ENCODE measurements at regions not wholly inside any gene's neighbourhood (a gene's known extent, or its start where the extent isn't known, plus 50 kb on each side); places are given as distances from the start of the nearest gene placed in this dataset.
"Not testable (repeated sequence)": the region's sequence is repeated elsewhere in the genome, so short reads cannot be mapped to it uniquely, and the experiment has no call there.

DNA sequence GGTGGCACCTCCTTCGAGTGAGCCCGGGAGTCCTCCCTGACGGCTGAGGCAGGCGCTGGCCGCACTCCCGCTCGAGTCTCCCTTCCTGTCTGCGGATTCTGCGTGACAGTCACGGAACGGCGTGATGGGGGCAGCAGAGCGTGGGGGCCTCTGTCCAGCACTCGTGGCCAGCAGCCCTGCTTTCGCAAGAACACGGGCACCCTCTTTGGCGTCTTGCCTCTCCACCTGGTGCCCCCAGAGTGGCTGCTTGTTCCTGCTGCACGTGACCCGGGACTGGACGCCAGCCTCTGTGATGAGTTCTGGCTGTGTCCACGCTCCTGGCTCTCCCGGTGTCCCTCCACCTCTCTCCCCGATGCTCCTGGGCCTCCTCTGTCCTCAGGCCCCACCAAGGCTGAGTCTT lies 136.9 kb downstream of the TMEM121 start:
- DNase-seq = not testable (repeated sequence)

DNA sequence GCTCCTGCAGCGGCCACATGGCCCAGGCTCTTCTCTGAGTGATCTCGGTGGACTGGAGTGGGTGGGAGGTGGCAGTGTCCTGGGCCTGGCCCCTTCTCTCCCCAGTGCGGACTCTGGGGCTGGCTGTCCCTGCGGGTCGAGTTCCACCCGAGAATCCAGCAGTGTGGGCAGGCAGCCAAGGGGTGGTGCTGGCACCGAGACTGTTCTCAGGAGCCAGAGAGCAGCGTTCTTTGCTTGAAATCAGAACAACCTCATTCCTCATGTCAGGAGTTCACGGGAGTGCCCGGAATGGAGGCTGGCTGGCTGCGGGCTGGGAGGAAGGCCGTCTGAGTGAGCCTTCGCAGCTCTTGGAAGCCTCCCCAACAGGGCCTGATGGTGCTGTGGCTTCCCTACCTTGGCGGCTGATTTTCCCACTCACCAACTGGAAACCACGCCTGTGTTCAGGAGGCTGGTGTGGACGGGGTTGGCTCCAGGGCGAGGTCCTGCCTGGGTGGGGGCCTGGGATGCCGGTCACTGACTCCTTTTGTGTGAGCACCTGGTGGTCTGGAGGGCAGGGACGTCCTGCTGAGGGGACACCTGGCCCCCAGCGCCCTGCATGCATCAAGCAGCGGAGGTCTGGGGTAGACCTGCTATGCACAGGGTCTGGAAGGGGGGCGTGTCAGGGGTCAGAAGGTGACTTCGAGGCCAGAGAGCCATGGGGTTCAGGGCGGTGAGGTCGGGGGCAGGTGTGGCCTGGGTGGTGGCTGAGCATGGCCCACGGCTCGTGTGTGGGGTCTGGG lies 137.6 kb downstream of the TMEM121 start:
- not testable (repeated sequence) for DNase-seq

DNA sequence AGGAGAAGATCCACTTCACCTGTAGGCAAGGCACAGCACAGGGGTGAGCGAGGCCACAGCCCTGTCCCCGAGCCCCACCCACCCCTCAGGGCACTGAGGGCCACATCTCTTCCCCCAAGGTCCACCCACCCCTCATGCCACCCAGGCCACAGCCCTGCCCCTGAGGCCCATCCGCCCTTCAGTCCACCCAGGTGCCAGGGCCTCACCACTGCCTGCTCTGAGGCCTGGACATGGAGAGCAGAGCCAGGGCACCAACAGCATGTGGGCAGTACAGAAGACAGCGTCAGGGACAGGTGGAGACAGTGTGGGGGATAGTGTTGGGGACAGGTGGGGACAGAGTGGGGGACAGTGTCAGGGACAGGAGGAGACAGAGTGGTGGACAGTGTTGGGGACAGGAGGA lies 138.3 kb downstream of the TMEM121 start:
- no peak for DNase-seq

DNA sequence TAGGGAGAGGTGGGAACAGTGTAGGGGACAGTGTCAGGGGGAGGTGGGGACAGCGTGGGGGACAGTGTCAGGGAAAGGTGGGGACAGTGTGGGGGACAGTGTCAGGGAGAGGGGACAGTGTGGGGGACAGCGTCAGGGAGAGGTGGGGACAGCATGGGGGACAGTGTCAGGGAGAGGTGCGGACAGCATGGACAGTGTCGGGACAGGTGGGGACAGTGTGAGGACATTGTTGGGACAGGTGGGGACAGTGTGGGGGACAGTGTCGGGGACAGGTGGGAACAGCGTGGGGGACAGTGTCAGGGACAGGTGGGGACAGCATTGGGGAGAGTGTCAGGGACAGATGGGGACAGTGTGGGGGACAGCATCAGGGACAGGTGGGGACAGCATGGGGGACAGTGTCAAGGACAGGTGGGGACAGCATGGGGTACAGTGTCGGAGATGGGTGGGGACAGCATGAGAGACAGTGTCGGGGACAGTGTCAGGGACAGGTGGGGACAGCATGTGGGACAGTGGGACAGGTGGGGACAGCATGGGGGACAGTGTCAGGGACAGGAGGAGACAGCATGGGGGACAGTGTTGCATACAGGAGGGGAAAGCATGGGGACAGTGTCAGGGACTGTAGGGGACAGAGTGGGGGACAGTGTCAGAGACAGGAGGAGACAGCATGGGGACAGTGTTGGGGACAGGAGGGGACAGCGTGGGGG lies 139.0 kb downstream of the TMEM121 start:
- no peak for DNase-seq

DNA sequence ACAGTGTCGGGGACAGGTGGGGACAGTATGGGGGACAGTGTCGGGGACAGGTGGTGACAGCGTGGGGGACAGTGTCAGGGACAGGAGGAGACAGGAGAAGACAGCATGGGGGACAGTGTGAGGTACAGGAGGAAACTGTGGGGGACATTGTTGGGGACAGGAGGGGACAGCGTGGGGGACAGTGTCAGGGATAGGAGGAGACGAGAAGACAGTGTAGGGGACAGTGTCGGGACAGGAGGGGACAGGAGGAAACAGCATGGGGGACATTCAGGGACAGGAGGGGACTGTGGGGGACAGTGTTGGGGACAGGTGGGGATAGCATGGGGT lies 139.5 kb downstream of the TMEM121 start:
- no peak for DNase-seq

DNA sequence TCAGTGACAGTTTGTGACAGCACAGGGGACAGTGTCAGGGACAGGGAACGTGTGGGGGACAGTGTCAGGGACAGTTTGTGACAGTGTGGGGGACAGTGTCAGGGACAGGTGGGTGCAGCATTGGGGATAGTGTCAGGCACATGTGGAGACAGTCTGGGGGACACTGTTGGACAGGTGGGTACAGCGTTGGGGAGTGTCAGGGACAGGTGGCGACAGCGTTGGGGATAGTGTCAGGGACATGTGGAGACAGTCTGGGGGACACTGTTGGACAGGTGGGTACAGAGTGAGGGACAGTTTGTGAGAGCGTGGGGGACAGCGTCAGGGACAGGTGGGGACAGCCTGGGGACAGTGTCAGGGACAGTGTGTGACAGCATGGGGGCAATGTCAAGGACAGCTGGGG lies 140.0 kb downstream of the TMEM121 start:
- no peak for DNase-seq

DNA sequence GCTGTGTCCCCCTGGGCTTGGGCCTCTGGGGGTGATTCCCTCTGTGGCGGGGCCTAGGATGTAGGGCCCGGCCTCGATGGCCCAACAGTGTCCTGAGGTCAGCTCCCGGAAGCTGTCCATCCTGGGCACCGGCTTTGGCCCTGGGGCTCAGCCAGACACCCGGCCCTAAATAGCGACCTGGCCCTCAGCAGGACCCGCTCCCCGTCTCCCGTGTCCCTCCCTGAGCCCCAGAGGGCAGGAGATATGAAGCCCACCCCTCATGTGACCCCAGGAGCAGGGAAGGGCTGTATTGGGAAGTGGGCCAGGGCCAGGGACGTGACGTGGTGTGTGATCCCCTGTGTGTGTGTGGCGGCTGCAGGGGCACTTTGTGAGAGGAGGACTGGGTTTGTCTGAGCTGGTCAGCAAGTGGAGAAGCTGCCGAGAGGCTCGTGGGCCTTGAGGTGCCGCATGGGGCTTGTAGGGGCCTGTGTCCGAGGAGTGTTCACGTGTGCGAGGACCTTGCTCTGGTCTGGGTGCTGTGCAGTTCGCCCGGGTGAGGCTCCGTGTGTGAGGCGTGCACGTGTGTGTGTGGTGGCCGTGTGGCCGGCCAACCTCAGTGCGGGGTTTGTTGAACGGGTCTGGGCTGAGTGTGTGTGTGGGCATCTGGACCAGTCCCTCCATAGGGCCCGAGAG lies 140.7 kb downstream of the TMEM121 start:
- not testable (repeated sequence) for DNase-seq

DNA sequence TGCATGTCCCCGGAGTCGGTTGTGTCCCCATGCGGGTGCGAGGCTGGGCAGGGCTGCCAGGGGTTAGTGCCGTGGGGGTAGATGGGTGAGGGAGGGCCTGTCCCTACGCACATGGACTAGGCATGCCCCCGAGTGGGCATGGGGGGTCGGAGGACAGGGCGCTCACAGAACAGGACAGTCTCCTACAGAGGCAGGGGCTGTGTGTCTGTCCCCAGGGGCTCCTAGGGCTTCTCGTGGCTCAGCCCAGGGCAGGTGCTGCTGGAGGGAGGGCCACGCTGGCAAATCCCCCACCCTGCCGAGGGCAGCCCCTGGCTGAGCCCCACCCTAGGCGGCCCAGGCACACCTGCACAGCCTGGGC lies 141.3 kb downstream of the TMEM121 start:
- not testable (repeated sequence) for DNase-seq

DNA sequence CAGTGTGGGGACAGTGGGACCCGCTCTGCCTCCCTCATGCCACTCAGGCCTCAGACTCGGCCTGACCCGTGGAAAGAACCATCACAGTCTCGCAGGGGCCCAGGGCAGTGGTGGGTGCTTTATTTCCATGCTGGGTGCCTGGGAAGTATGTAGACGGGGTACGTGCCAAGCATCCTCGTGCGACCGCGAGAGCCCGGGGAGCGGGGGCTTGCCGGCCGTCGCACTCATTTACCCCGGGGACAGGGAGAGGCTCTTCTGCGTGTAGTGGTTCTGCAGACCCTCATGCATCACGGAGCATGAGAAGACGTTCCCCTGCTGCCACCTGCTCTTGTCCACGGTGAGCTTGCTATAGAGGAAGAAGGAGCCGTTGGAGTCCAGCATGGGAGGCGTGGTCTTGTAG lies 141.6 kb downstream of the TMEM121 start:
- not testable (repeated sequence) for DNase-seq

DNA sequence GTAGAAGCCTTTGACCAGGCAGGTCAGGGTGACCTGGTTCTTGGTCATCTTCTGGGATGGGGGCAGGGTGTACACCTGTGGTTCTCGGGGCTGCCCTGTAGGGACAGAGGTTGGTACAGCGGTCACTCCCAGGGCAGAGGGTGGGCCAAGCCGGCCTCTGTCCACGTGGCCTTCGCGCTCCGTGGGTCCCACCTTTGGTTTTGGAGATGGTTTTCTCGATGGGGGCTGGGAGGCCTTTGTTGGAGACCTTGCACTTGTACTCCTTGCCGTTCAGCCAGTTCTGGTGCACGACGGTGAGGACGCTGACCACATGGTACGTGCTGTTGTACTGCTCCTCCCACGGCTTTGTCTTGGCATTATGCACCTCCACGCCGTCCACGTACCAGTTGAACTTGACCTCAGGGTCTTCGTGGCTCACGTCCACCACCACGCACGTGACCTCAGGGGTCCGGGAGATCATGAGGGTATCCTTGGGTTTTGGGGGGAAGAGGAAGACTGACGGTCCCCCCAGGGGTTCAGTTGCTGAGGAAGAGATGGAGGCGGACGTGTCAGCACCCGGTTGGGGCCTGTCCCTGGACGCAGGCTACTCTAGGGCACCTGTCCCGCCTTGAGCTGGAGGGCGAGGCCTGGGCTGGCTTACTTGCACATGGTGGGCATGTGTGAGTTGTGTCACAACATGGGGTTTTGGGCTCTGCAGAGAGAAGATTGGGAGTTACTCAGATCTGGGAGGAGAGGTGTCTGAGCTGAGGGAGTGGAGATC lies 142.3 kb downstream of the TMEM121 start:
- DNase-seq = not testable (repeated sequence)

DNA sequence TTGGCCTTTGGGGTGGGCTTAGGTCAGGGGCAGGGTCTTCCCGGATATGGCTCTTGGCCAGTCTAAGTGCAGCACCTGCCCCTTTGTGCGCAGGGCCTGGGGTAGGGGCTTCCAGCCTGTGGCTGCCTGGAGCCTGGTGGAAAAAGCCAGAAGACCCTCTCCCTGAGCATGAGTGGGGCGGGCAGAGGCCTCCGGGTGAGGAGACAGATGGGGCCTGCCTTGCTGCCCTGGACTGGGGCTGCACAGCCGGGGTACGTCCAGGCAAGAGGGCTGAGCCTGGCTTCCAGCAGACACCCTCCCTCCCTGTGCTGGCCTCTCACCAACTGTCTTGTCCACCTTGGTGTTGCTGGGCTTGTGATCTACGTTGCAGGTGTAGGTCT lies 142.8 kb downstream of the TMEM121 start:
- DNase-seq = not testable (repeated sequence)

DNA sequence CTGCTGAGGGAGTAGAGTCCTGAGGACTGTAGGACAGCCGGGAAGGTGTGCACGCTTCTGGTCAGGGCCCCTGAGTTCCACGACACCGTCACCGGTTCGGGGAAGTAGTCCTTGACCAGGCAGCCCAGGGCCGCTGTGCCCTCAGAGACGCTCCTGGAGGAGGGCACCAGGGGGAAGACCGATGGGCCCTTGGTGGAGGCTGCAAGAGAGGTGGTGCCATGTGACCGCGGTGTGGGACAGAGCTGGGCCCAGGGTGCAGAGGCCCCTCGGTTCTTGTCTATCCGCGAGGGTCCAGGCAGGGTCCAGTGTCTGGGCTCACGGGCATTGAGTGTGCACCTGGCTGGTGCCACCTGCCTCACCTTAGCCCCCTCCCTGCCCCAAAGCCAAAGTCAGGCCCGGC lies 143.3 kb downstream of the TMEM121 start:
- DNase-seq = not testable (repeated sequence)

DNA sequence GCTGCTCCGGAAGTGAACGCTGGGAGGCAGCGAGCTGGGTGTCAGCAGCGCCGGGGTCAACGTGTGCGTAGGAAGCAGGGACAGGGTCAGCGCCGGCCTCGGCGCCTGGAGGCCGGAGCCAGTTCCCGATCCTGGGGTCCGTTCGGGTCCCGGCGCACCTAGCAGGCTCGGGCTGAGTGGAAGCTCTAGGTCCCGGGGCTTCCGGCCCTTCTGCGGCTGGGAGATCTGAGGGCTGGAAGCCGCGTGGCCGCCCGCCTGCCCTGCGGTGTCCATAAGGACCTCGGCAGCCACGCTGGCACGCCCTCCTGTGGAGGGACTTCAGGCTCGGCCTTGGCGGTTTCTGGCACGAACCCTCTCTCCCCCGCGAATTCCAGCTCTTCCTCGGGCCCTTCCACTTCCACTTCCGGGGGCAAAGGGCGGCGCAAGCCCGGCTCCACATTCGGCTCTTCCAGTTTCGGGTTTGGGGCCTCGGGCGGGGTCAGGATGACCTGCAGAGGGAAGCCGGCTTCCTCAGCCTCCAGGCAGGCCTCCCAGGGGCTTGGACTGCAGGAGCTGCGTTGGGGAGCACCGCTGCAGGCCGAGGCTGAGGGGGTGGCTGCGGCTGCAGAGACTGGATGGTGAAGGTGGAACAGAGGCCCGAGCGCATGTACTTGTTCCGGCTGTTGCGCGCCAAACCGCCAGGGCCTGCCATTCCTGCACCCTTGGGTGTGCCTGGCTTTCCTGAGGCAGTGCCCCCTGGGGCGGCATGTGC lies 146.2 kb downstream of the TMEM121 start:
- not testable (repeated sequence) for DNase-seq

DNA sequence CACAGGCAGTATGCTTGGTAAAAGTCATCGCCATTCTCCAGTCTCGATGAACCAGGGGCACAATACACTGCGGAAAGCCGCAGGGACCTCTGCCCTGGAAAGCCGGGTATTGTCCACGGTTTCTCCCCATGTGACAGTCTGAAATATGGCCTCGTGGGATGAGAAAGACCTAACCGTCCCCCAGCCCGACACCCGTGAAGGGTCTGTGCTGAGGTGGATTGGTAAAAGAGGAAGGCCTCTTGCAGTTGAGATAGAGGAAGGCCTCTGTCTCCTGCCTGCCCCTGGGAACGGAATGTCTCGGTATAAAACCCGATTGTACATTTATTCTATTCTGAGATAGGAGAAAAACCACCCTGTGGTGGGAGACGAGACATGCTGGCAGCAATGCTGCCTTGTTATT lies 149.1 kb downstream of the TMEM121 start:
- DNase-seq = not testable (repeated sequence)

DNA sequence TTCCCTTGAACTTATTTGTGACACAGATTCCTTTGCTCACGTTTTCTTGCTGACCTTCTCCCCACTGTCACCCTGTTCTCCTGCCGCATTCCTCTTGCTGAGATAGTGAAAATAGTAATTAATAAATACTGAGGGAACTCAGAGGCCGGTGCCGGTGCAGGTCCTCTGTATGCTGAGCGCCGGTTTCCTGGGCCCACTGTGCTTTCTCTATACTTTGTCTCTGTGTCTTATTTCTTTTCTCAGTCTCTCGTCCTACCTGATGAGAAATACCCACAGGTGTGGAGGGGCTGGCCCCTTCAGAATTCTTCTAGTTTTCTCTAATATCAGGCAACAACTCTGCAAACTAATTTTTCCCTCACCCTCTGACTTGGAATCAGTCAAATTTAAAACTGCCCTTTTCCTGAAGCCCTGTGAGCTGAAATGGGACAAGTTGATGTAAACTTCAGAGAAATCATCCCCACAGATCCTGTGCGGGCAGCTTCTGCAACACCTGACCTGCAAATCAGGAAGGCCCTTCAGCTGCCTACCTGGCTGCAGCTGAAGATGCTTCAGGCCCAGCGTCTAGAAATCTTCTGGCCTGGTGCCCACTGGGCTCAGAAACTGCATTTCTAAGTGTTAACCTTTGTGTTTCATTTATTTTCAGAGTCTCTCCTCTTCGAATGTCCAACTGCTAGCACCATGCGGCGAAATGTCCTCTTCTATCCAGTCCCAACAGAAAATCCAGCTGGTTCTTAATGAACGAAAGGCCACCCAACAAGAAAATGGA lies 149.7 kb downstream of the TMEM121 start:
- not testable (repeated sequence) for DNase-seq

DNA sequence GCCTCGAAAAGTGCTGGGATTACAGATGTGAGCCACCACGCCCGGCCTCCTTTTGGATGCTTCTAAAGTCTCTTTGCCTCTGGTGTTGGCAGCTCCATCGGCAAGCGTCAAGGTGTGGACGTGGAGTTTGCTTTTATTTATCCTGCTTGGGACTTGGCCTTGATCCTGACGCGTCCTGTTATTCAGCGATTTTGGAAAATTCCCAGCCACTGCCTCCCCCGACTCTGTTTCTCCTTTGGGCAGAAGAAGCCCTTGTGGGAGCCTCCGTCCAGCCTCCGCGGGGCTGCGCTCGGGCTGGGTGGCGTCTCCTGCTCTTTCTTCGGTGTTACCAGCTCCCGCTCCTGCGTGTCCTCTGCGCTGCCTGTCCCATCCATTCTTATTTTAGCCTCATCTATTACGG lies 151.7 kb downstream of the TMEM121 start:
- not testable (repeated sequence) for DNase-seq

DNA sequence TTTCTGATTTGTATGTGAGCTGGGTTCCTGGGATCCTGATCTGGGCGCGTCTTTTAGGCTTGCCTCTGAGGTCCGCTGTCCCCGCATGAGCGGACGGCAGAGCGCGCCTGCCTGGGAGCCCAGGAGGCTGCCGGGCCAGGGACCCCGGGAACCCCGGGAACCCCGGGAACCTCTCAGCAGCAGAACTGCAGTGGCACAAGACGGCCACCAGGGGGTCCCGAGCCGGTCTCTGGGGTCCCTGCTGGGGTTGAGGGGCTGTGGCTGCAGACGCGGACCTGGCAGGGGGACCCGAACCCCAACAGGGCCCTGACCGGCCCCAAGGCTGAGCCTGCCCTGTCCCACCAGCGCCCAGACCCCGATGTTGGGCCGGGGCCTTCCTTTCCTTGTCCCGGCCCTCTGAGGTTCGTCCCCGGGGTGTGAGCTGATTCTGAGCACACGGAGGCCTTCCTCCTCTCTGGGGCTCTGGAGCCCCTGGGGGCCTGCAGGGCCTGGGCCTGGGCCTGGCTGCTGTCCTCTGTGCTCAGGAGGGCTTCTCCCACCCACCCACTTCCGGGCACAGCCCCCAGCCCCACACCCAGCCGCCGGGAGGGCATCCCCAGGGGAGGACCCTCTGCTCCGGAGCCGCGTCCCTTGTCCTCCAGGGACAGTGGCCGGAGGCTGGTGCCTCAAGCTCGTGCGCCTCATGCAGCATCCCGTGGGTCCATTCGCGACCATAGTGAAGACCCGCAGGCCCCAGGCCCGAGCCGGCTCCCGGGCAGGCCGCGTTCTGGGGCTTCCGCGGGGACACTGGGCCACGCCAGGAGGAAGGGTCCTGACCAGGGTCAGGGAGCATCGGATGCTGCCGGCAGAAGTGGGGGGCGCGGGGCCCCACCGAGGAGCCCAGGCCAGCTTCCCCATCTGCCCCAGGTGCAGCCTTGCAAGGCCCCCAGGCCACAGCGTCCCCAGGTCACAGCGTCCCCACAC lies 152.9 kb downstream of the TMEM121 start:
- DNase-seq = not testable (repeated sequence)

DNA sequence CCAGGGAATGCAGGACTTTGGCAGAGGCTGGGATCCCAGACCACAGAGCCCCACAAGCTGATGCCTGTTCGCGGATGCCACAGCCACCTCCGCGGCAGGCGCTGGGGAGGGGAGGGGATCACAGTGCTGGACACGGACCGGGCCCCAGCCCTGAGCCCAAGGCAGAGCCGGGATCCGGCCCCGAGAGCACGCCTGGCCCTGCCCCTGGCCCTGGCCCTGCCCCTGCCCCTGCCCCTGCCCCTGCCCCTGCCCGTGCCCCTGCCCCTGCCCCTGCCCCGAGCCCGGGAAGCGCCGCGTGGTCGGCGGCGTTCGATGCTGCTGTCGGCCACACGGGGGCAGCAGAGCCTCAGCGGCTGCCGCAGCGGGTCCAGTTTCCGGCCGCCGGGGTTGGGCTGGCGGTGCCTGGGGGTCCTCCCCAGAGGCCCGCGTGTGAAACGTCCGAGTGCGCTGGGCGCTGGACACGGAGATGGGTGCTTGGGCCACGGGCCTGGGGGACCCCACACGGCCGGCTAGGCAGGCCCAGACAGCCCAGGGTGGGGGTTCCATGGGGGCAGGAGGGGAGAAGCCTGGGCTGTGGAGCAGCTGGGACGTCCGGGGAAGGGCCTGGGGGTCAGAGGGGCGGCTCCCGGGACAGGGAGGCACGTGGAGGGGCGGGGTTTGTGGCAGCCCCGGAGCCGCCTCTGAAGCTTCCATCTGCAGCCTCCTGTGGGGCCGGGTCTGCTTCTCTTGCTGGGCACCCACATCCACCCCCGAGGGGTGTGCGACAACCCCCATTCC lies 153.8 kb downstream of the TMEM121 start:
- not testable (repeated sequence) for DNase-seq

DNA sequence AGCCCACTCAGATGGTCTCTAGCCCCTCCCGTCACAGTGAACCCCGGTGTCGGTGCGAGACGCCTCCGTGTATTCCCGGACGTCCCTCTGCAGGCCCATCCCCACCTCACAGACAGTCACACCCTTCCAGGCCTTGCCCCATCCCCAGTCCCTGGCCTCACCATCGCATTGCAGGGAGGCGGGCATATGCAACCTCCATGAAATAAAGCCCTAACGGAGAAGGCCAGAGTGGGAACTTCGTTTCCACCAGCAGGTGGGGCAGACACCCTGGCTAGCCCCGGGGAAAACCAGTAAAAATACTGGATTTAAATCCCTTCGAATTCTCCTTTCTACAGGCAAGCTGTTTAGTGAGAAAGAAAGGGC lies 154.3 kb downstream of the TMEM121 start:
- not testable (repeated sequence) for DNase-seq
